Right atrium auricular region (tissue), 2 donors: ENCODE measurements at regions not wholly inside any gene's neighbourhood (a gene's known extent, or its start where the extent isn't known, plus 50 kb on each side); places are given as distances from the start of the nearest gene placed in this dataset.

ENCODE experiments used
- DNase-seq: peaks from one replicate; pipeline ENCODE4 v3.0.0-alpha.2; 2019; ENCODE audit warnings: low spot score
- H3K27ac ChIP-seq, 2 donors: fragments of 200-600 bp; sonication (generic); 1 replicate in 1 of 2; 2 replicates in 1 of 2; pipeline ENCODE4 v1.5.1; 2016 to 2019
- H3K27me3 ChIP-seq, 2 donors: fragments of 200-600 bp; sonication (generic); one replicate each; pipeline versions ENCODE4 v1.5.1 to v1.6.0; 2017 to 2019
- H3K36me3 ChIP-seq: fragments of 200-600 bp; sonication (generic); one replicate; pipeline ENCODE4 v1.5.1; 2016
- H3K4me1 ChIP-seq, 2 donors: fragments of 200-600 bp; sonication (generic); one replicate each; pipeline versions ENCODE4 v1.5.1 to v1.6.0; 2017 to 2019
- H3K4me3 ChIP-seq, 2 donors: fragments of 200-600 bp; sonication (generic); 1 replicate in 1 of 2; 2 replicates in 1 of 2; pipeline ENCODE4 v1.5.1; 2017 to 2019; ENCODE audit warnings: mild to moderate bottlenecking in 1 of 2, moderate library complexity in 1 of 2
- H3K9me3 ChIP-seq, 2 donors: fragments of 200-600 bp; sonication (generic); one replicate each; pipeline ENCODE4 v1.5.1; 2019
- CTCF ChIP-seq, 2 donors: fragments of 200-600 bp; sonication (generic); IDR thresholded peaks; one replicate each; pipeline ENCODE4 v1.5.1; 2019; ENCODE audit warnings: antibody characterized with exemption in 2 of 2

GRCh38 chr5:68962757-68963484, 130.9 kb upstream of the SLC30A5 start:
- Histone ChIP-seq H3K27ac (no peak overlapping the region), H3K4me3 (no peak overlapping the region), H3K27me3 (no peaks in the 10 kb centered on the region), H3K9me3 (no peaks in the 10 kb centered on the region), H3K36me3 (no peaks in the 10 kb centered on the region), H3K4me1 (no peaks in the 10 kb centered on the region)
- peak; percentile 78 for DNase-seq
- peak; percentile 70 to 87 for TF ChIP-seq CTCF (IDR thresholded peaks at IDR 0.05)

- no peaks in the 10 kb centered on the region for H3K36me3 ChIP-seq
- no peak overlapping the region for H3K4me3 ChIP-seq
- no peaks in the 10 kb centered on the region for H3K9me3 ChIP-seq
- no peak for TF ChIP-seq CTCF (IDR thresholded peaks at IDR 0.05)
- H3K4me1 ChIP-seq: no peaks in the 10 kb centered on the region
- H3K27ac ChIP-seq: no peak overlapping the region
- no peaks in the 10 kb centered on the region for H3K27me3 ChIP-seq
- no peak for DNase-seq
These were observed 129.1 kb upstream of the SLC30A5 start for GRCh38 chr5:68964679-68965078.

- Histone ChIP-seq H3K27ac (no peak overlapping the region), H3K36me3 (no peaks in the 10 kb centered on the region), H3K4me3 (no peak overlapping the region), H3K27me3 (no peaks in the 10 kb centered on the region), H3K4me1 (no peaks in the 10 kb centered on the region), H3K9me3 (no peaks in the 10 kb centered on the region)
- TF ChIP-seq CTCF (IDR thresholded peaks at IDR 0.05): no peak
- DNase-seq: no peak
These were observed 127.9 kb upstream of the SLC30A5 start for GRCh38 chr5:68965926-68966325.

- Histone ChIP-seq H3K27ac (no peak overlapping the region), H3K9me3 (no peaks in the 10 kb centered on the region), H3K4me1 (no peaks in the 10 kb centered on the region), H3K4me3 (no peak overlapping the region), H3K36me3 (no peaks in the 10 kb centered on the region), H3K27me3 (no peaks in the 10 kb centered on the region)
- DNase-seq: no peak
- TF ChIP-seq CTCF (IDR thresholded peaks at IDR 0.05): no peak
These were observed 127.2 kb upstream of the SLC30A5 start for GRCh38 chr5:68966596-68966995.

GRCh38 chr5:68968429-68968828, 125.4 kb upstream of the SLC30A5 start:
- Histone ChIP-seq H3K4me3 (no peak overlapping the region), H3K4me1 (no peaks in the 10 kb centered on the region)

More at GRCh38 chr5:68968429-68968828, 125.4 kb upstream of the SLC30A5 start:
- no peaks in the 10 kb centered on the region for H3K27me3 ChIP-seq
- no peak for TF ChIP-seq CTCF (IDR thresholded peaks at IDR 0.05)
- DNase-seq: no peak
- H3K9me3 ChIP-seq: no peaks in the 10 kb centered on the region
- no peaks in the 10 kb centered on the region for H3K36me3 ChIP-seq
- no peak overlapping the region for H3K27ac ChIP-seq
